SK-N-SH (cell line): ENCODE measurements at regions not wholly inside any gene's neighbourhood (a gene's known extent, or its start where the extent isn't known, plus 50 kb on each side); places are given as distances from the start of the nearest gene placed in this dataset.

ENCODE experiments used
- CTCF ChIA-PET: fragments of 300-600, 350-600 bp; formaldehyde crosslinking; extraction: SDS; loops from one replicate; lab custom pipeline; 2021; lab: Yijun Ruan, JAX
- POLR2A ChIA-PET: fragments of 350-600 bp; sonication (Branson Sonifier 250); formaldehyde crosslinking; extraction: SDS; loops from one replicate; lab custom pipeline; 2020; ENCODE audit warnings: antibody characterized with exemption, inconsistent platforms; lab: Yijun Ruan, JAX
- DNase-seq: peaks from one replicate; pipeline ENCODE4 v3.0.0; 2012
- H2AFZ ChIP-seq: fragments of 200-600 bp; sonication (generic); 2 replicates; pipeline ENCODE4 v1.8.1; 2016; ENCODE audit warnings: antibody characterized with exemption, mild to moderate bottlenecking, low read depth
- H3F3A ChIP-seq: fragments of 200-600 bp; sonication (generic); replicated peaks from 2 replicates; pipeline ENCODE3; 2016; ENCODE audit warnings: antibody characterized with exemption, mild to moderate bottlenecking; ENCODE audit not compliant: insufficient read depth
- H3K27ac ChIP-seq, 2 experiments: fragments of 200-500 bp in 1 of 2; fragments of 200-600 bp in 1 of 2; sonication (Bioruptor generic) in 1 of 2; sonication (generic), shearing (Covaris generic) in 1 of 2; 2 replicates each; pipeline versions ENCODE4 v1.5.1 to v1.6.1; 2014 to 2016; ENCODE audit warnings: low read depth in 2 of 2, inconsistent platforms in 1 of 2, low read length in 1 of 2, mild to moderate bottlenecking in 1 of 2, mixed read lengths in 1 of 2
- H3K27me3 ChIP-seq: fragments of 200-600 bp; sonication (generic), shearing (Covaris generic); 2 replicates; pipeline ENCODE4 v1.6.1; 2016; ENCODE audit warnings: mixed run types; ENCODE audit not compliant: insufficient read depth
- H3K36me3 ChIP-seq, 2 experiments: fragments of 200-500 bp in 1 of 2; fragments of 200-600 bp in 1 of 2; sonication (Bioruptor generic) in 1 of 2; sonication (generic) in 1 of 2; replicated peaks in 1 of 2; 2 replicates each; pipeline versions ENCODE3 to v1.5.1; 2014 to 2016; ENCODE audit warnings: low read length in 1 of 2, mild to moderate bottlenecking in 1 of 2; ENCODE audit not compliant: insufficient read depth in 2 of 2, control insufficient read depth in 1 of 2
- H3K4me1 ChIP-seq, 2 experiments: fragments of 200-500 bp in 1 of 2; fragments of 200-600 bp in 1 of 2; sonication (Bioruptor generic) in 1 of 2; sonication (generic), shearing (Covaris generic) in 1 of 2; 2 replicates each; pipeline versions ENCODE4 v1.5.1 to v1.6.1; 2014 to 2016; ENCODE audit warnings: low read depth in 1 of 2, low read length in 1 of 2, mixed run types in 1 of 2; ENCODE audit not compliant: insufficient read depth in 2 of 2, control insufficient read depth in 1 of 2
- H3K4me2 ChIP-seq: fragments of 200-600 bp; sonication (generic), shearing (Covaris generic); 2 replicates; pipeline ENCODE4 v1.6.1; 2017; ENCODE audit warnings: mixed run types
- H3K4me3 ChIP-seq, 2 experiments: fragments of 200-500 bp in 1 of 2; fragments of 200-600 bp in 1 of 2; sonication (Bioruptor generic) in 1 of 2; sonication (generic), shearing (Covaris generic) in 1 of 2; 2 replicates each; pipeline versions ENCODE4 v1.5.1 to v1.8.1; 2014 to 2016; ENCODE audit warnings: low read depth in 2 of 2, inconsistent platforms in 1 of 2, low read length in 1 of 2, mild to moderate bottlenecking in 1 of 2, mixed read lengths in 1 of 2, moderate library complexity in 1 of 2
- H3K79me2 ChIP-seq: fragments of 200-600 bp; sonication (generic); 2 replicates; pipeline ENCODE4 v1.8.1; 2017; ENCODE audit warnings: mild to moderate bottlenecking; ENCODE audit not compliant: insufficient read depth
- H3K9ac ChIP-seq: fragments of 200-600 bp; sonication (generic); 2 replicates; pipeline ENCODE4 v1.6.1; 2017; ENCODE audit warnings: mixed run types
- H3K9me2 ChIP-seq: fragments of 200-600 bp; sonication (generic); 2 replicates; pipeline ENCODE4 v1.6.1; 2017; ENCODE audit warnings: mixed run types
- H3K9me3 ChIP-seq: fragments of 200-600 bp; sonication (generic); 2 replicates; pipeline ENCODE4 v1.6.1; 2017; ENCODE audit warnings: mixed run types, mild to moderate bottlenecking, moderate library complexity
- H4K20me1 ChIP-seq: fragments of 200-600 bp; sonication (generic); 2 replicates; pipeline ENCODE4 v1.6.1; 2017; ENCODE audit warnings: mild to moderate bottlenecking, mixed run types; ENCODE audit not compliant: insufficient read depth
- CHD2 ChIP-seq: fragments of 150-350 bp; IDR thresholded peaks from 2 replicates; pipeline ENCODE4 v1.6.1; 2018; ENCODE audit warnings: low read length; ENCODE audit not compliant: partially characterized antibody
- CTCF ChIP-seq: fragments of 200-600 bp; sonication (generic); IDR thresholded peaks from 2 replicates; pipeline ENCODE4 v1.6.1; 2017; ENCODE audit warnings: antibody characterized with exemption, mild to moderate bottlenecking, moderate library complexity
- ELF1 ChIP-seq: IDR thresholded peaks from 2 replicates; pipeline ENCODE4 v1.4.0; 2012
- EP300 ChIP-seq, 2 experiments: IDR thresholded peaks; 2 replicates each; pipeline versions ENCODE4 v1.4.0 to v1.6.1; 2012; ENCODE audit warnings: borderline replicate concordance in 1 of 2, low read depth in 1 of 2, low read length in 1 of 2
- EZH2phosphoT487 ChIP-seq: fragments of 200-600 bp; sonication (generic); IDR thresholded peaks from 2 replicates; pipeline ENCODE4 v1.6.1; 2017; ENCODE audit warnings: low read depth, mixed run types, mild to moderate bottlenecking, antibody characterized with exemption, moderate library complexity, borderline replicate concordance
- FOXJ3 ChIP-seq: sonication (generic); formaldehyde crosslinking; IDR thresholded peaks from 2 replicates; pipeline ENCODE4 v1.5.1; 2020; ENCODE audit warnings: mild to moderate bottlenecking, missing genetic modification reagents
- GABPA ChIP-seq: IDR thresholded peaks from 2 replicates; pipeline ENCODE4 v1.4.0; 2012; ENCODE audit warnings: low read depth, mild to moderate bottlenecking
- GATA2 ChIP-seq: sonication (generic); formaldehyde crosslinking; IDR thresholded peaks from 2 replicates; pipeline ENCODE4 v1.5.0; 2020; ENCODE audit warnings: mild to moderate bottlenecking, missing genetic modification reagents
- MAX ChIP-seq: IDR thresholded peaks from 2 replicates; pipeline ENCODE4 v1.4.0; 2012; ENCODE audit warnings: low read depth
- MEF2A ChIP-seq: IDR thresholded peaks from 2 replicates; pipeline ENCODE4 v1.4.0; 2012; ENCODE audit warnings: low read depth, borderline replicate concordance
- MXI1 ChIP-seq: IDR thresholded peaks from 2 replicates; pipeline ENCODE4 v1.6.1; 2012; ENCODE audit warnings: mild to moderate bottlenecking, low read depth, low read length, improper control_type of control experiment
- NFIC ChIP-seq: IDR thresholded peaks from 2 replicates; pipeline ENCODE4 v1.4.0; 2012; ENCODE audit warnings: borderline replicate concordance
- NRF1 ChIP-seq: IDR thresholded peaks from 2 replicates; pipeline ENCODE4 v1.6.1; 2012; ENCODE audit warnings: low read depth, mild to moderate bottlenecking, low read length
- POLR2AphosphoS5 ChIP-seq: IDR thresholded peaks from 2 replicates; pipeline ENCODE4 v1.6.1; 2012; ENCODE audit warnings: low read depth, low read length
- RAD21 ChIP-seq: IDR thresholded peaks from 2 replicates; pipeline ENCODE4 v1.6.1; 2012; ENCODE audit warnings: mild to moderate bottlenecking, low read length
- RCOR1 ChIP-seq: fragments of 150-350 bp; IDR thresholded peaks from 2 replicates; pipeline ENCODE4 v1.6.1; 2017; ENCODE audit warnings: antibody characterized with exemption, low read length
- REST ChIP-seq: IDR thresholded peaks from 2 replicates; pipeline ENCODE4 v1.6.1; 2012; ENCODE audit warnings: mild to moderate bottlenecking, low read depth, low read length, moderate library complexity
- SIN3A ChIP-seq: IDR thresholded peaks from 2 replicates; pipeline ENCODE4 v1.6.1; 2012; ENCODE audit warnings: low read depth, mild to moderate bottlenecking, low read length, moderate library complexity, borderline replicate concordance
- SMC3 ChIP-seq: IDR thresholded peaks from 2 replicates; pipeline ENCODE4 v1.6.1; 2012; ENCODE audit warnings: low read depth, low read length, improper control_type of control experiment
- TAF1 ChIP-seq: IDR thresholded peaks from 2 replicates; pipeline ENCODE4 v1.6.1; 2012; ENCODE audit warnings: low read depth, mild to moderate bottlenecking, low read length, moderate library complexity, borderline replicate concordance
- USF1 ChIP-seq: IDR thresholded peaks from 2 replicates; pipeline ENCODE4 v1.4.0; 2012; ENCODE audit warnings: low read depth, borderline replicate concordance
- USF2 ChIP-seq: fragments of 150-350 bp; IDR thresholded peaks from 2 replicates; pipeline ENCODE4 v1.6.1; 2017; ENCODE audit warnings: antibody characterized with exemption, low read length, low read depth, borderline replicate concordance
- YY1 ChIP-seq: IDR thresholded peaks from 2 replicates; pipeline ENCODE4 v1.4.0; 2012; ENCODE audit warnings: low read depth, mild to moderate bottlenecking
- WGBS: methylation state at CpG from one replicate; pipeline ENCODE4 v1.1.6; 2017; ENCODE audit warnings: low lambda C conversion rate; 5-methylcytosine and 5-hydroxymethylcytosine counted together

DNA sequence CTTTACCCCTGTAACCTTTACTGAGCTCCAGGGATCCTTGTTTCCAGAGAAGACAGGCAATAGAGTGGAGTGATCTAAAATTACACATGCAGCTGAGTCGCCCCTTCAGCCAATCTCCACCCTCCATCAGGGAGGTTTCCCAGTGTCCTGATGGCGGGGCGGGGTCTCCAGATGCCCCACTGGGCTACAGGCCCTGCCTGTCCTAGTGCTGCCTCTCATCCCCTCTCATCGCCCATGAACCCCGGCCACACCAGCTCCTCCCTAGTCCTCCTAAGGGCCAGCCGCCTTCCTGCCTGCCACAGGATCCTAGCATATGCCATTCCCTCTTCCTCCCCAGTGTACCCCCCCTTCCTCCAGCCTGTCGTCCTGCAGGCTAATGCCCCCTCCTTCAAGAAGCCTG lies 144.1 kb upstream of the GLI2 start:
- Histone ChIP-seq H3K9ac (no peak overlapping the region), H3K27ac (no peak overlapping the region), H3K9me2 (no peaks in the 10 kb centered on the region), H3K27me3 (no peaks in the 10 kb centered on the region), H2AFZ (no peak overlapping the region), H3K79me2 (no peaks in the 10 kb centered on the region), H4K20me1 (no peaks in the 10 kb centered on the region), H3F3A (peaks cover 7% of the 10 kb centered on the region), H3K4me3 (no peak overlapping the region), H3K36me3 (no peaks in the 10 kb centered on the region), H3K4me2 (no peak overlapping the region), H3K4me1 (peaks cover 0 to 16% of the 10 kb centered on the region in 2 experiments; a peak in 1 of 4 replicates), H3K9me3 (no peaks in the 10 kb centered on the region)
- ChIA-PET POLR2A (no interaction called here), CTCF (interaction anchor here (0.9 kb wide), 1 partner anchor 248 kb away, joined by 3 read pairs; no protein-coding TSS in a partner anchor)
- TF ChIP-seq MXI1: no peak
- no peak for TF ChIP-seq USF1
- no peak for TF ChIP-seq FOXJ3 (CRISPR knock-in tag)
- TF ChIP-seq NFIC: no peak
- TF ChIP-seq POLR2AphosphoS5: no peak
- TF ChIP-seq EZH2phosphoT487: no peak
- no peak for TF ChIP-seq USF2
- no peak for TF ChIP-seq GABPA
- WGBS: 62% methylated on average over 6 of the region's 7 CpGs
- no peak for DNase-seq

DNA sequence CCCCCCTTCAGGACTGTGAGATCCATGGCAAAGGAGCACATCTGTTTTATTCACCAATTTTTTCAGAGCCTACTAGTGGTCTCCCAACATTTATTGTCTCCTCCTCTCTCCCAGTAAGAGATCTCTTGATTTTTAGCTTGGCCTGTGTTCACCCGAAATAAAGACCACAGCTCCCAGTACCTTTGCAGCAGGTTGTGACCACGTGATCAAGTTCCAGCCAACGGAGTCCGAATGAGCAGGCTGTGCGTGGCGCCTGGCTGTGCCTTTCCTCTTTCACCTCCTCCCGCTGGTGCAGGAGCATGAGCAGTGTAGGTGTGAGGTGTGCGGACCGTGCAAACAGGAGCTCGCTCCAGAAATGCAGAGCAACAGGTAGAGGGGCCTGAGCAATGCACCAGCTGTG lies 143.6 kb upstream of the GLI2 start:
- no peak for DNase-seq
- H3K36me3 ChIP-seq: no peaks in the 10 kb centered on the region
- H4K20me1 ChIP-seq: no peaks in the 10 kb centered on the region
- no peak overlapping the region for H3K4me3 ChIP-seq
- no peak overlapping the region for H3K9ac ChIP-seq
- H3F3A ChIP-seq: peaks cover 7% of the 10 kb centered on the region
- H3K27me3 ChIP-seq: no peaks in the 10 kb centered on the region
- H3K4me1 ChIP-seq: peaks cover 0 to 17% of the 10 kb centered on the region in 2 experiments; a peak in 1 of 4 replicates
- H3K9me3 ChIP-seq: no peaks in the 10 kb centered on the region
- ChIA-PET POLR2A (no interaction called here), CTCF (interaction anchor here (0.8 kb wide), 1 partner anchor 18 kb away, joined by 3 read pairs; no protein-coding TSS in a partner anchor)
- H3K9me2 ChIP-seq: no peaks in the 10 kb centered on the region
- H3K79me2 ChIP-seq: no peaks in the 10 kb centered on the region
- no peak overlapping the region for H3K4me2 ChIP-seq
- H3K27ac ChIP-seq: no peak overlapping the region
- 74% methylated on average over 10 of the region's 10 CpGs for WGBS
- no peak overlapping the region for H2AFZ ChIP-seq
- TF ChIP-seq REST (no peak), EP300 (IDR thresholded peaks at IDR 0.05; ENCODE audit: borderline replicate concordance in 1 of 2, low read depth in 1 of 2, low read length in 1 of 2) (no peak), YY1 (no peak), CHD2 (no peak), RCOR1 (no peak), ELF1 (no peak), MXI1 (no peak), EZH2phosphoT487 (no peak), MAX (no peak), SIN3A (no peak), POLR2AphosphoS5 (no peak), CTCF (no peak), TAF1 (no peak), RAD21 (no peak), GATA2 (CRISPR knock-in tag) (no peak), MEF2A (no peak), NRF1 (no peak), SMC3 (no peak)
